Lower leg skin (tissue), 4 donors: ENCODE measurements at regions not wholly inside any gene's neighbourhood (a gene's known extent, or its start where the extent isn't known, plus 50 kb on each side); places are given as distances from the start of the nearest gene placed in this dataset.
"Not testable (repeated sequence)": the region's sequence is repeated elsewhere in the genome, so short reads cannot be mapped to it uniquely, and the experiment has no call there.

Source experiments
- DNase-seq, 2 donors: peaks; one replicate each; pipeline ENCODE4 v3.0.0-alpha.2; 2019; ENCODE audit warnings: low spot score in 2 of 2
- H3K4me3 ChIP-seq: fragments of 200-600 bp; sonication (generic); 2 replicates; pipeline ENCODE4 v1.5.1; 2017; ENCODE audit warnings: mild to moderate bottlenecking, low read depth; ENCODE audit not compliant: poor library complexity, severe bottlenecking
- POLR2A ChIP-seq, 2 donors: fragments of 450-650 bp; IDR thresholded peaks; one replicate each; pipeline ENCODE4 v1.6.1; 2016 to 2017; ENCODE audit warnings: antibody characterized with exemption in 2 of 2, mild to moderate bottlenecking in 1 of 2, moderate library complexity in 1 of 2
- WGBS, 2 donors: methylation state at CpG; one replicate each; pipeline ENCODE4 v1.1.5; 2018; 5-methylcytosine and 5-hydroxymethylcytosine counted together
- intact Hi-C: fragments of 100-400 bp; cut with DNase I; formaldehyde crosslinking; loops from one replicate; pipeline ENCODE4 v1.15.0; 2023; ENCODE audit warnings: low total_unique reads
- TF ChIP-seq, protein P1 (sequence below), 3 donors: fragments of 450-650 bp; IDR thresholded peaks; one replicate each; pipeline ENCODE4 v1.5.1; 2016; ENCODE audit warnings: antibody characterized with exemption in 3 of 3, mild to moderate bottlenecking in 3 of 3, moderate library complexity in 2 of 3

DNA sequence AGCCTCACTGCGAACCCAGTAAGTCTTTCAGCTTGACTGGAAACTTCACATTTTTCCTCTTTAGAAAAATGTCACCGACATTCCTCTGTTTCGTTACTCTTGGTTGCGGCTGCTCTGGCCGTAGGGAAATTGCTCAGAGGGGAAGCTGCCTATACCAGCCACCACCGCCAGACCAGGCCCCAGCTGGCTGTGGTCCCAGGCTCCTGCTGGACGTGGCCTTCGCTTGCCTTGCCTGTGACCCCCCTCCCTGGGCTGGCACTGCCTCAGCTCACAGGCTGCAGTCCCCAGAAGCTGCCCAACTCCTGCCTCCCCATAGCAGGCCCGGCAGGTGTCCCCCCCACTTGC lies 197.8 kb downstream of the MN1 start:
- no peak for DNase-seq
- intact Hi-C loops = no loop called here
- no peak overlapping the region for H3K4me3 ChIP-seq
- WGBS, 2 donors = 64 to 74% methylated on average over 9 of the region's 9 CpGs
- TF ChIP-seq POLR2A (IDR thresholded peaks at IDR 0.05) = no peak
- TF ChIP-seq, protein P1, sequence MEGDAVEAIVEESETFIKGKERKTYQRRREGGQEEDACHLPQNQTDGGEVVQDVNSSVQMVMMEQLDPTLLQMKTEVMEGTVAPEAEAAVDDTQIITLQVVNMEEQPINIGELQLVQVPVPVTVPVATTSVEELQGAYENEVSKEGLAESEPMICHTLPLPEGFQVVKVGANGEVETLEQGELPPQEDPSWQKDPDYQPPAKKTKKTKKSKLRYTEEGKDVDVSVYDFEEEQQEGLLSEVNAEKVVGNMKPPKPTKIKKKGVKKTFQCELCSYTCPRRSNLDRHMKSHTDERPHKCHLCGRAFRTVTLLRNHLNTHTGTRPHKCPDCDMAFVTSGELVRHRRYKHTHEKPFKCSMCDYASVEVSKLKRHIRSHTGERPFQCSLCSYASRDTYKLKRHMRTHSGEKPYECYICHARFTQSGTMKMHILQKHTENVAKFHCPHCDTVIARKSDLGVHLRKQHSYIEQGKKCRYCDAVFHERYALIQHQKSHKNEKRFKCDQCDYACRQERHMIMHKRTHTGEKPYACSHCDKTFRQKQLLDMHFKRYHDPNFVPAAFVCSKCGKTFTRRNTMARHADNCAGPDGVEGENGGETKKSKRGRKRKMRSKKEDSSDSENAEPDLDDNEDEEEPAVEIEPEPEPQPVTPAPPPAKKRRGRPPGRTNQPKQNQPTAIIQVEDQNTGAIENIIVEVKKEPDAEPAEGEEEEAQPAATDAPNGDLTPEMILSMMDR (IDR thresholded peaks at IDR 0.05) = no peak

DNA sequence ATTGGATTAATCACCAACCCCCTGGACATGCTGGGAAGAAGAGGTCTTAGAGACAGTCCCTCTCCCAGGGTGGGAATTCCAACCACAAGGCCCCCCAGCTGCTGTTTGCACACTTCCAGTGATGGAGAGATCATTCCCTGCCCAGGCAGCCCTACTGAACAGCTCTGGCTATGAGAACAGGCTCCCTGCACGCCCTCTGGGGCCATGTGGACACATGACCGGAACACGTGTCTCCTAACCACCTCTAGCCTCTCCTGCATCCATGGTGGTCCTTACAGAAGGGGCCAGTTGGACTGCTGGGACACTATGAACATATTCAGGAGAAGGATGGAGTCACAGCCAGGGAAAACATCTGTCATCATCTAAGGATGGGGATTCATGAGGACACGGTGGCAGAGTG lies 196.2 kb downstream of the MN1 start:
- intact Hi-C loops = no loop called here
- WGBS, 2 donors = 81 to 90% methylated on average over 4 of the region's 4 CpGs
- H3K4me3 ChIP-seq = no peak overlapping the region
- no peak for DNase-seq
- TF ChIP-seq, protein P1 (IDR thresholded peaks at IDR 0.05) = no peak
- TF ChIP-seq POLR2A (IDR thresholded peaks at IDR 0.05) = no peak

DNA sequence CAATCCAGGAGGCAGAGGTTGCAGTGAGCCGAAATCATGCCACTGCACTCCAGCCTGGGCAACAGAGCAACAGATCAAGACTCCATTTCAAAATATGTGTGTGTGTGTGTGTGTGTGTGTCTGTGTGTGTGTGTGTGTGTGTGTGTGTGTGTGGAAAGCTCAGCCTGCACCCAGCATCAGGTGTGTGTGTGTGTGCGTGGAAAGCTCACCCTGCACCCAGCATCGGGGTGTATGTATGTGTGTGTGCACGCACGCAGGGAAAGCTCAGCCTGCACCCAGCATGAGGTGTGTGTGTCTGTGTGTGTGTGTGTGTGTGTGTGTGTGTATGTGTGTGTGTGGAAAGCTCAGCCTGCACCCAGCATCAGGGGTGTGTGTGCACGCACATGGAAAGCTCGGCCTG lies 193.8 kb downstream of the MN1 start:
- H3K4me3 ChIP-seq, DNase-seq, intact Hi-C loops: not testable (repeated sequence)
- 90 to 93% methylated on average over 7 of the region's 7 CpGs for WGBS, 2 donors

DNA sequence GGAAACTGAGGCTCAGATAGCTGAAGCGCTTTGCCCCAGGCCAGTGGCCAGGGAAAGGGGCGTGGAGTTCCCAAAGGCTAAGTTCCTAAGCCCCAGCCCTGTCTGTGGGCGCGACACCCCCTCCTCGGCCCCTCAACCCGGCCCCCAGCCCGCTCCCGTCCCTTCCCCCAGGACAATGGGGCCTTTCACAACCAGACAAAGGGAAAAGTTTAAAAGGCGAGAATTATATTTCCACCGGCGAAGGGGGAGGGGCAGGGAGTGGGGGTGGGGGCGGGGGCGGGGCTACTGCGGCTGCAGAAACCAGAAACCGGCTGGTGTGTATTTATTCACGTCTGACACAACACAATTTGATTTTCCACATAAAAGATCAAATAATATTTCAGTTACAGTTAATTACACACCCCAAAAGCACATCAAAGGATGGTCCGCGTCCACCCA lies 192.1 kb downstream of the MN1 start:
- intact Hi-C loops = no loop called here
- 53 to 67% methylated on average over 15 to 18 of the region's 18 CpGs for WGBS, 2 donors
- no peak for DNase-seq
- TF ChIP-seq POLR2A (IDR thresholded peaks at IDR 0.05) = no peak
- TF ChIP-seq, protein P1 (IDR thresholded peaks at IDR 0.05) = no peak
- no peak overlapping the region for H3K4me3 ChIP-seq

DNA sequence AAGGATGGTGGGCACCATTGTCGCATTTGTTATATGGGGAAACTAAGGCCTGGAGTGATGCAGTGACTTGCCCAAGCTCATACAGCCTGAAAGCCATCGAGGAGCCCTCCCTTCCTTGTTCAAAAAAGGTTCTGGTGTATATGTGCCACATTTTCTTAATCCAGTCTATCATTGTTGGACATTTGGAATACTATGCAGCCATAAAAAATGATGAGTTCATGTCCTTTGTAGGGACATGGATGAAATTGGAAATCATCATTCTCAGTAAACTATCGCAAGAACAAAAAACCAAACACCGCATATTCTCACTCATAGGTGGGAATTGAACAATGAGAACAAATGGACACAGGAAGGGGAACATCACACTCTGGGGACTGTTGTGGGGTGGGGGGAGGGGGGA lies 191.4 kb downstream of the MN1 start:
- WGBS, 2 donors = 99 to 100% methylated on average over 4 of the region's 4 CpGs
- DNase-seq, intact Hi-C loops, H3K4me3 ChIP-seq: not testable (repeated sequence)

DNA sequence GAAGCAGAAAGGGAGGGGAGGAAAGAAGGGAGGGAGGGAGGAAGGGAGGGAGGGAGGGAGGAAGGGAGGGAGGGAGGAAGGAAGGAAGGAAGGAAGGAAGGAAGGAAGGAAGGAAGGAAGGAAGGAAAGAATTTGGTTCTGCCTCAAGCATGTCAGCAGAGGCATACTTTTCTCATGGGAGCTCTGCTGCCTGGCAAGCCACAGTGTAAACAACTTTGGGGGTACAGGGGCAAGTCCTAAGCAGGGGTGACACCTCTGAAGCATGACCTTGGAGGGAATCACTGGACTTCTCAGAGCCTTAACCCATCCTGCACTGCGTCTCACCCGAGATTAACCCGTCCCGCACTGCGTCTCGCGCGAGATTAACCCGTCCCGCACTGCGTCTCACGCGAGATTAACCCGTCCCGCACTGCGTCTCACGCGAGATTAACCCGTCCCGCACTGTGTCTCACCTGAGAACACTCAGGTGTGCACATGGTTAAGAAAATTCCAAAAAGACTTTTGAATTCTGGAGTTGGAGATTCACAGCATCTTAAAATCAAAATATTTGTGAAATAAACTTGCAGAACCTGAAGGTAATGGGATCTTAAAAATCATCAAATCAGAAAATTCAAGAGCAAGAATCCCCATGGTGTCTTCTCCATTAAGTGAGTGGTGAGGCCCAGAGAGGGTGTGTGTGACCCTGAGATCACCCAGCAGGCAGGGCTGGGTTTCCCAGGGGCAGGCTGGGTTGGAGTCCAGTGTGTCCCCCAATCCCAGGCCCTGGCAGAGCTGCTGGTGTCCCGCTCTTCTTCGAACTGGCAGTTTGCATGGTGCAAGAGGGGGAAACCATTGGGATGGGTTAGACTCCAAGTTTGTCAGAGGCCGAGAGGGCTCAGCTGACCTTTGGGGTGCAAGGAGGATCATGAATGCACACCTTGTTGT lies 190.4 kb downstream of the MN1 start:
- DNase-seq = no peak
- no peak for TF ChIP-seq POLR2A (IDR thresholded peaks at IDR 0.05)
- TF ChIP-seq, protein P1 (IDR thresholded peaks at IDR 0.05) = no peak
- intact Hi-C loops = no loop called here
- H3K4me3 ChIP-seq = no peak overlapping the region
- WGBS, 2 donors = 85 to 91% methylated on average over 23 of the region's 23 CpGs

DNA sequence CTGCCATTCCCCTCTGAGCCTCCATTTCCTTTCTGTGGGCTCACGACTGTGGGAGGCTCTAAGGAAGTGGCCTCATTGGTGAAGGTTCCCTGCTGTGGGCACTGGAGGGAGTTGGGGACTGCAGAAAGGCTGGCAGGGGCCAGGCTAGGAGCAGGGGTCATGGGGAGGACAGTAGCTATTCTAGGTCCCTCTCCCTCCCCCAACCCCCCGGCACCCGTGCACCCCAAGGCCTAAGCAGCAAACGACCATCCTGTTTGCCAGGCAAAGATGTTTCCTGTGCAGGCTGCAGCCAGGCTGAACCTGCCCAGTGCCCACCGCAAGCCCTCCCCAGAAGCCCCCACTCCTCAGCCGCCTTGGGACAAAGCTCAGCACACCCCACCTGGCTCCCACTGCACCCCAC lies 189.4 kb downstream of the MN1 start:
- no peak overlapping the region for H3K4me3 ChIP-seq
- TF ChIP-seq, protein P1 (IDR thresholded peaks at IDR 0.05) = no peak
- no peak for TF ChIP-seq POLR2A (IDR thresholded peaks at IDR 0.05)
- 58 to 81% methylated on average over 6 of the region's 6 CpGs for WGBS, 2 donors
- DNase-seq = no peak
- intact Hi-C loops = no loop called here
